ENCODE measurements at regions not wholly inside any gene's neighbourhood (a gene's known extent, or its start where the extent isn't known, plus 50 kb on each side); places are given as distances from the start of the nearest gene placed in this dataset.
A peak's percentile ranks its signal among the peaks of the same experiment; 100 is the strongest.

- TF ChIP-seq POLR2AphosphoS5 (IDR thresholded peaks at IDR 0.05), result peak; percentile 23
- no peak for TF ChIP-seq CTCF (IDR thresholded peaks at IDR 0.05)
Measured at GRCh38 chr12:97921979-97922722, 459.5 kb downstream of the RMST start.
